Left lung (tissue), 4 donors: ENCODE measurements at regions not wholly inside any gene's neighbourhood (a gene's known extent, or its start where the extent isn't known, plus 50 kb on each side); places are given as distances from the start of the nearest gene placed in this dataset.

Experiments used
- ATAC-seq: fragments of 200-7000 bp; cut with Tn5 transposase; one replicate; pipeline ENCODE4 v1.9.1; 2020; ENCODE audit warnings: moderate library complexity
- DNase-seq, 4 donors: peaks; one replicate each; pipeline ENCODE4 v3.0.0-alpha.2; 2013 to 2020
- H3K27ac ChIP-seq, 2 donors: fragments of 200-600 bp; sonication (generic) in 1 of 2; one replicate each; pipeline versions ENCODE4 v1.5.0 to v1.8.0; 2020 to 2021
- H3K27me3 ChIP-seq, 2 donors: fragments of 200-600 bp; sonication (generic) in 1 of 2; one replicate each; pipeline versions ENCODE4 v1.5.0 to v1.8.0; 2020 to 2021
- H3K36me3 ChIP-seq, 2 donors: fragments of 200-600 bp; sonication (generic) in 1 of 2; one replicate each; pipeline versions ENCODE4 v1.5.0 to v1.8.0; 2020 to 2021
- H3K4me1 ChIP-seq, 2 donors: fragments of 200-600 bp; one replicate each; pipeline ENCODE4 v1.8.0; 2021
- H3K4me3 ChIP-seq, 2 donors: fragments of 200-600 bp; sonication (generic) in 1 of 2; one replicate each; pipeline versions ENCODE4 v1.5.0 to v1.8.0; 2020 to 2021; ENCODE audit warnings: mild to moderate bottlenecking in 1 of 2
- H3K9me3 ChIP-seq, 2 donors: fragments of 200-600 bp; sonication (generic) in 1 of 2; one replicate each; pipeline versions ENCODE4 v1.5.0 to v1.8.0; 2020 to 2021
- intact Hi-C, 2 donors: fragments of 100-400 bp; cut with DNase I; formaldehyde crosslinking; loops; one replicate each; pipeline versions ENCODE4 v1.11.2 to v1.14.2; 2022
- TF ChIP-seq, protein P1 (sequence below), 2 donors: fragments of 200-600 bp; sonication (generic) in 1 of 2; IDR thresholded peaks; one replicate each; pipeline versions ENCODE4 v1.5.0 to v1.8.0; 2021; ENCODE audit warnings: antibody characterized with exemption in 2 of 2
- donor health status: DM: no; HTN: yes; CAD: no.
- donor health status: DM: no; HTN: no; CAD: no.

GRCh38 chr9:118553465-118553864, 815.8 kb downstream of the BRINP1 start:
- intact Hi-C loops, result no loop called here
- TF ChIP-seq, protein P1, sequence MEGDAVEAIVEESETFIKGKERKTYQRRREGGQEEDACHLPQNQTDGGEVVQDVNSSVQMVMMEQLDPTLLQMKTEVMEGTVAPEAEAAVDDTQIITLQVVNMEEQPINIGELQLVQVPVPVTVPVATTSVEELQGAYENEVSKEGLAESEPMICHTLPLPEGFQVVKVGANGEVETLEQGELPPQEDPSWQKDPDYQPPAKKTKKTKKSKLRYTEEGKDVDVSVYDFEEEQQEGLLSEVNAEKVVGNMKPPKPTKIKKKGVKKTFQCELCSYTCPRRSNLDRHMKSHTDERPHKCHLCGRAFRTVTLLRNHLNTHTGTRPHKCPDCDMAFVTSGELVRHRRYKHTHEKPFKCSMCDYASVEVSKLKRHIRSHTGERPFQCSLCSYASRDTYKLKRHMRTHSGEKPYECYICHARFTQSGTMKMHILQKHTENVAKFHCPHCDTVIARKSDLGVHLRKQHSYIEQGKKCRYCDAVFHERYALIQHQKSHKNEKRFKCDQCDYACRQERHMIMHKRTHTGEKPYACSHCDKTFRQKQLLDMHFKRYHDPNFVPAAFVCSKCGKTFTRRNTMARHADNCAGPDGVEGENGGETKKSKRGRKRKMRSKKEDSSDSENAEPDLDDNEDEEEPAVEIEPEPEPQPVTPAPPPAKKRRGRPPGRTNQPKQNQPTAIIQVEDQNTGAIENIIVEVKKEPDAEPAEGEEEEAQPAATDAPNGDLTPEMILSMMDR (IDR thresholded peaks at IDR 0.05), result no peak
- ATAC-seq, result no peak

DNA sequence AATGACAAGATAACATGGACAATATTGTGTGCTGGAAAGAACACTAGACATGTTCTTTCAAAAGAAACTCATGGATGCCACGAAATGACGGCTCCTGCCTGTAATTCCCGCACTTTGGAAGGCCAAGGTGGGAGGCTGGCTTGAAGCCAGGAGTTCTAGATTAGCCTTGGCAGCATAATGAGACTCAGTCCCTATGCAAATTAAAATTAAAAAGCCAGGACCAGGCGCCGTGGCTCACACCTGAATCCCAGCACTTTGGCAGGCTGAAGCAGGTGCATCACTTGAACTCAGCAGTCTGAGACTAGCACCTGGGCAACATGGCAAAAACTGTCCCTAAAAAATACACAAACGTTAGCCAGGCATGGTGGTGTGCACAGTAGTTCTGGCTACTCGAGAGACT, 814.2 kb downstream of the BRINP1 start:
- H3K4me1 ChIP-seq, result no peaks in the 10 kb centered on the region
- no peak overlapping the region for H3K4me3 ChIP-seq
- H3K27ac ChIP-seq, result no peak overlapping the region
- H3K9me3 ChIP-seq, result no peaks in the 10 kb centered on the region
- intact Hi-C loops, result no loop called here
- ATAC-seq (no peak), DNase-seq (no peak)
- H3K36me3 ChIP-seq, result no peaks in the 10 kb centered on the region
- TF ChIP-seq, protein P1 (IDR thresholded peaks at IDR 0.05), result no peak
- H3K27me3 ChIP-seq, result no peaks in the 10 kb centered on the region

More at GRCh38 chr9:118553465-118553864, 815.8 kb downstream of the BRINP1 start:
- no peaks in the 10 kb centered on the region for H3K27me3 ChIP-seq
- H3K4me3 ChIP-seq, result no peak overlapping the region
- no peak overlapping the region for H3K27ac ChIP-seq
- H3K9me3 ChIP-seq, result no peaks in the 10 kb centered on the region
- H3K36me3 ChIP-seq, result no peaks in the 10 kb centered on the region
- no peak for DNase-seq
- no peaks in the 10 kb centered on the region for H3K4me1 ChIP-seq

DNA sequence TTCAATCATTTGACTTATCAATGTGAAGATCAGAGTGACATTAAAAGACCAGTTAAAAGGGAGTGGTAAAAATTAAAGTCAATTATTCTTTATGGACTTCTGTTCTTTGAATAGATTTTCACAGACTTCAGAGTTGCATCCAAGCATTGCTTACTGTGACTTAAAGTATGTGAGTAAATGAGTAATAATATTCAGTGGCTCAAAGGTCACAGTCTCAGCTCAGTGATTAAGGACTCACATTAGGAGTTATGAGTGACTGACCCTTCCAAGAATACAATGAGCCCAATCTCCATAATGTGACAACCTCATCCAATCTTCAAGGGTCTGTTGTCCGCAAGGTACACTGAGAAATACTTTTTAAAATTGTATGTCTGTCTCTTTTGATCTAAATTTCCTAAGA, 811.2 kb downstream of the BRINP1 start:
- ATAC-seq (no peak), DNase-seq (no peak)
- Histone ChIP-seq H3K4me1 (no peaks in the 10 kb centered on the region), H3K36me3 (no peaks in the 10 kb centered on the region), H3K4me3 (no peak overlapping the region), H3K9me3 (no peaks in the 10 kb centered on the region), H3K27me3 (no peaks in the 10 kb centered on the region), H3K27ac (no peak overlapping the region)
- intact Hi-C loops, result no loop called here
- TF ChIP-seq, protein P1 (IDR thresholded peaks at IDR 0.05), result no peak

DNA sequence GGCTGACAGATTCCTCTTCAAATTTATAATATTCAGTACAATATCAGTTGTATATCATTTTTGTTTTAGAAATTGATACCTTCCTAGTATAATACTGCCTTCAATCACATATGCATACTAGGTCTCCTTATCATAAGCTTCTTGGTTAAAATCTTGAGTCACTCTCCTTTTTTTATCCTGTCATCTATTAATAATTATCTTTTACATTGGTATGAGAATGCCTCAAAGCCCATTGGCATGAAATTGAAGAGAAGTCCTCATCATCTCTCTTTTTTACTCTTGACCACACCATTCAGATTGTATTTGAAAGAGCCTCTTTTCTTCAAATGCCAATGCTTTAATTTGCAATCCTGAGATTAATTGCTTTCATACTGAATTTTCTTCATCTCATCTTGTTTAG, 810.3 kb downstream of the BRINP1 start:
- TF ChIP-seq, protein P1 (IDR thresholded peaks at IDR 0.05), result no peak
- no peaks in the 10 kb centered on the region for H3K4me1 ChIP-seq
- H3K27me3 ChIP-seq, result no peaks in the 10 kb centered on the region
- no peaks in the 10 kb centered on the region for H3K36me3 ChIP-seq
- ATAC-seq (no peak), DNase-seq (no peak)
- no peaks in the 10 kb centered on the region for H3K9me3 ChIP-seq
- no peak overlapping the region for H3K4me3 ChIP-seq
- intact Hi-C loops, result no loop called here
- no peak overlapping the region for H3K27ac ChIP-seq

- ATAC-seq, result no peak
- no peak overlapping the region for H3K27ac ChIP-seq
- intact Hi-C loops, result no loop called here
- no peaks in the 10 kb centered on the region for H3K4me1 ChIP-seq
- H3K4me3 ChIP-seq, result no peak overlapping the region
- no peaks in the 10 kb centered on the region for H3K36me3 ChIP-seq
- no peaks in the 10 kb centered on the region for H3K27me3 ChIP-seq
- TF ChIP-seq, protein P1 (IDR thresholded peaks at IDR 0.05), result no peak
- no peaks in the 10 kb centered on the region for H3K9me3 ChIP-seq
- DNase-seq, result no peak
Measured at GRCh38 chr9:118561051-118561450, 808.2 kb downstream of the BRINP1 start.
